ENCODE measurements at regions not wholly inside any gene's neighbourhood (a gene's known extent, or its start where the extent isn't known, plus 50 kb on each side); places are given as distances from the start of the nearest gene placed in this dataset.

DNA sequence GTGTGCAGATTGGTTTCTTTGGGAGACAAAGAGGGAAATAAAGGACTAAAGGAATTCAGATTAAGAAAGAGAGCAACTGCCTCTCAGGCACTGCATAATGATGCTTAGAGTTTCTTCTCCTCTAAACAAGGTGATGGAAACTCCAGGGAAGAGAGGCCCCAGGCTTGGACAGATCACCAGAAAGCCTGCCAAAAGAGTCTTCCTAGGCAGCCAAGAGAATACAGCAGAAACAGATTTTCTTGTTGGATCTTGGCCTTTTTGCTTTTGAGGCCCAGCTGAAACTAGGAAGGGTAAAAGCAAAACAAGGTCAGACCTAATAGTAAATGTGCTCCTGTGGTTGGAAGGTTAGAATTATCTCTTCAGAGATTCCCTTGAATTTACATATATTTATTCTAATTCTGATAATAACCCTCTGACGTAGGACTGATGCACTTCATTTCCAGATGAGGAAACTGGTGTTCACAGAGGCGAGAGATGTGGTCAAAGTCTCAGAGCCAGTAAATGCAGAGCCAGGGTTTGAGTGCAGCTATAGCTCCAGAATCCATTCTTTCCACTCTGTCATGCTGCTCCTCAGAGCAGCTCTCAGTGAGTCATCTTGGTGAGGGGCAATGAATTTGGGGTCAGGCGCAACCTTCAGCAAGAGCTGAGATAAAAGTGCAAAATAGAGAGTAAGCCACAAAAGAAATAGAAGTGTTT lies 142.3 kb upstream of the FBXO11 start:
- TF ChIP-seq, protein P1, sequence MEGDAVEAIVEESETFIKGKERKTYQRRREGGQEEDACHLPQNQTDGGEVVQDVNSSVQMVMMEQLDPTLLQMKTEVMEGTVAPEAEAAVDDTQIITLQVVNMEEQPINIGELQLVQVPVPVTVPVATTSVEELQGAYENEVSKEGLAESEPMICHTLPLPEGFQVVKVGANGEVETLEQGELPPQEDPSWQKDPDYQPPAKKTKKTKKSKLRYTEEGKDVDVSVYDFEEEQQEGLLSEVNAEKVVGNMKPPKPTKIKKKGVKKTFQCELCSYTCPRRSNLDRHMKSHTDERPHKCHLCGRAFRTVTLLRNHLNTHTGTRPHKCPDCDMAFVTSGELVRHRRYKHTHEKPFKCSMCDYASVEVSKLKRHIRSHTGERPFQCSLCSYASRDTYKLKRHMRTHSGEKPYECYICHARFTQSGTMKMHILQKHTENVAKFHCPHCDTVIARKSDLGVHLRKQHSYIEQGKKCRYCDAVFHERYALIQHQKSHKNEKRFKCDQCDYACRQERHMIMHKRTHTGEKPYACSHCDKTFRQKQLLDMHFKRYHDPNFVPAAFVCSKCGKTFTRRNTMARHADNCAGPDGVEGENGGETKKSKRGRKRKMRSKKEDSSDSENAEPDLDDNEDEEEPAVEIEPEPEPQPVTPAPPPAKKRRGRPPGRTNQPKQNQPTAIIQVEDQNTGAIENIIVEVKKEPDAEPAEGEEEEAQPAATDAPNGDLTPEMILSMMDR (IDR thresholded peaks at IDR 0.05), result no peak
- TF ChIP-seq POLR2A (IDR thresholded peaks at IDR 0.05), result no peak
- TF ChIP-seq POLR2AphosphoS5 (IDR thresholded peaks at IDR 0.05), result no peak
- TF ChIP-seq EP300 (IDR thresholded peaks at IDR 0.05), result no peak
